Lung (tissue), 11 donors: ENCODE measurements at regions not wholly inside any gene's neighbourhood (a gene's known extent, or its start where the extent isn't known, plus 50 kb on each side); places are given as distances from the start of the nearest gene placed in this dataset.

ENCODE experiments used
- ATAC-seq: fragments of 200-7000 bp; cut with Tn5 transposase; one replicate; pipeline ENCODE4 v1.9.1; 2020; ENCODE audit warnings: moderate number of reproducible peaks; ENCODE audit not compliant: insufficient read depth, low FRiP score
- DNase-seq, 3 donors: peaks; one replicate each; pipeline ENCODE4 v3.0.0-alpha.2; 2013 to 2017
- H3K27ac ChIP-seq, 2 donors: one replicate each; pipeline ENCODE4 v1.5.1; 2013; ENCODE audit warnings: mild to moderate bottlenecking in 2 of 2, moderate library complexity in 2 of 2, control low read depth in 1 of 2, inconsistent platforms in 1 of 2, low read depth in 1 of 2, low read length in 1 of 2
- H3K27me3 ChIP-seq, 3 donors: one replicate each; pipeline ENCODE4 v1.5.1; 2013; ENCODE audit warnings: low read length in 2 of 3; ENCODE audit not compliant: control insufficient read depth in 3 of 3, insufficient read depth in 3 of 3
- H3K36me3 ChIP-seq, 4 donors: one replicate each; pipeline ENCODE4 v1.5.1; 2013; ENCODE audit warnings: low read length in 4 of 4, mild to moderate bottlenecking in 1 of 4, moderate library complexity in 1 of 4; ENCODE audit not compliant: control insufficient read depth in 4 of 4, insufficient read depth in 4 of 4
- H3K4me1 ChIP-seq, 5 donors: one replicate each; pipeline ENCODE4 v1.5.1; 2013; ENCODE audit warnings: low read length in 5 of 5, mild to moderate bottlenecking in 2 of 5, moderate library complexity in 1 of 5; ENCODE audit not compliant: control insufficient read depth in 5 of 5, insufficient read depth in 5 of 5
- H3K4me3 ChIP-seq: one replicate; pipeline ENCODE4 v1.5.1; 2013; ENCODE audit warnings: mild to moderate bottlenecking, control low read depth, moderate library complexity
- H3K9ac ChIP-seq, 2 donors: one replicate each; pipeline ENCODE4 v1.5.1; 2013; ENCODE audit warnings: low read length in 2 of 2, control low read depth in 1 of 2; ENCODE audit not compliant: insufficient read depth in 1 of 2
- H3K9me3 ChIP-seq, 4 donors: one replicate each; pipeline ENCODE4 v1.5.1; 2013; ENCODE audit warnings: low read length in 3 of 4, mild to moderate bottlenecking in 1 of 4, moderate library complexity in 1 of 4; ENCODE audit not compliant: control insufficient read depth in 4 of 4, insufficient read depth in 3 of 4
- CTCF ChIP-seq: IDR thresholded peaks from 2 replicates; pipeline ENCODE4 v1.5.1; 2012; ENCODE audit warnings: mild to moderate bottlenecking; ENCODE audit errors: control extremely low read depth, extremely low read depth
- WGBS, 2 donors: extraction: QIAGEN DNeasy Blood & Tissue Kit; methylation state at CpG; one replicate each; pipeline ENCODE4 v1.1.7; 2013; 5-methylcytosine and 5-hydroxymethylcytosine counted together
- donor health status: control.
- donor health status: control.
- donor health status: Bipolar disorder and iron deficiency.
- donor health status: healthy.
- donor health status: DM: yes; HTN: yes; CAD: no.

GRCh38 chr6:163889904-163890514, 475.5 kb downstream of the QKI start:
- H3K4me3 ChIP-seq, result no peak overlapping the region
- ATAC-seq (no peak), DNase-seq (no peak)
- H3K9me3 ChIP-seq, result no peaks in the 10 kb centered on the region
- WGBS, 2 donors, result 81 to 89% methylated on average over 3 of the region's 3 CpGs
- H3K27me3 ChIP-seq, result no peaks in the 10 kb centered on the region
- no peak for TF ChIP-seq CTCF
- no peak overlapping the region for H3K27ac ChIP-seq
- H3K4me1 ChIP-seq, result no peaks in the 10 kb centered on the region
- H3K9ac ChIP-seq, result no peak overlapping the region
- no peaks in the 10 kb centered on the region for H3K36me3 ChIP-seq

- Histone ChIP-seq H3K36me3 (no peaks in the 10 kb centered on the region), H3K27ac (no peak overlapping the region), H3K27me3 (no peaks in the 10 kb centered on the region), H3K9me3 (no peaks in the 10 kb centered on the region), H3K4me1 (no peaks in the 10 kb centered on the region), H3K4me3 (no peak overlapping the region), H3K9ac (no peak overlapping the region)
- no peak for TF ChIP-seq CTCF
- ATAC-seq (no peak), DNase-seq (no peak)
- WGBS, 2 donors, result 83 to 90% methylated on average over 2 of the region's 2 CpGs
Observed at GRCh38 chr6:163888030-163888819, 473.7 kb downstream of the QKI start.

- no peaks in the 10 kb centered on the region for H3K36me3 ChIP-seq
- no peak overlapping the region for H3K9ac ChIP-seq
- no peak for TF ChIP-seq CTCF
- no peaks in the 10 kb centered on the region for H3K4me1 ChIP-seq
- 95 to 96% methylated on average over 1 of the region's 1 CpG for WGBS, 2 donors
- ATAC-seq, result no peak
- no peaks in the 10 kb centered on the region for H3K9me3 ChIP-seq
- H3K4me3 ChIP-seq, result no peak overlapping the region
- no peak overlapping the region for H3K27ac ChIP-seq
- no peak for DNase-seq
- H3K27me3 ChIP-seq, result no peaks in the 10 kb centered on the region
Observed at GRCh38 chr6:163886428-163886827, 471.9 kb downstream of the QKI start.
